K562 (cell line): ENCODE measurements at regions not wholly inside any gene's neighbourhood (a gene's known extent, or its start where the extent isn't known, plus 50 kb on each side); places are given as distances from the start of the nearest gene placed in this dataset.

Source experiments
- ATAC-seq: fragments of 200-7000 bp; cut with Tn5 transposase; 3 replicates; pipeline ENCODE4 v1.9.1; 2020; ENCODE audit warnings: moderate library complexity
- BruUV-seq: library from RNA; stranded (reverse); fragments of 400-500 nt; replicated peaks from 2 replicates; lab custom pipeline; 2021; lab: Mats Ljungman, UMichigan
- CTCF ChIA-PET: fragments of 300-600 bp; formaldehyde crosslinking; extraction: SDS; loops from one replicate; lab custom pipeline; 2021; ENCODE audit warnings: low intra/inter-chr PET ratio; lab: Yijun Ruan, JAX
- POLR2A ChIA-PET: fragments of 300-600, 350-650 bp; sonication (Branson Sonifier 250); formaldehyde crosslinking; extraction: SDS; loops from one replicate; lab custom pipeline; 2021; ENCODE audit warnings: antibody characterized with exemption, inconsistent platforms; lab: Yijun Ruan, JAX
- DNase-seq, 4 experiments: peaks; one replicate each; pipeline versions ENCODE4 v3.0.0 to v3.0.0-alpha.2; 2011 to 2018; ENCODE audit warnings: low spot score in 3 of 4, mixed read lengths in 3 of 4; ENCODE audit errors: extremely low read depth in 1 of 4
- FAIRE-seq: peaks from 2 replicates; lab custom pipeline; 2011; peaks lifted over from hg19 to GRCh38; lab: Jason Lieb, UNC
- H2AFZ ChIP-seq: 2 replicates; pipeline ENCODE4 v1.6.0; 2011; ENCODE audit warnings: low read depth, low read length, control low read depth, inconsistent platforms
- H3K27ac ChIP-seq: fragments of 200-600 bp; 3 replicates; pipeline ENCODE4 v1.8.0; 2011; ENCODE audit warnings: low read depth, mild to moderate bottlenecking, control low read depth, inconsistent platforms, low read length, moderate library complexity, mixed read lengths; ENCODE audit errors: extremely low read depth
- H3K27me3 ChIP-seq, 2 experiments: fragments of 300-600 bp in 1 of 2; 2 replicates in 1 of 2; 3 replicates in 1 of 2; pipeline versions ENCODE4 v1.6.0 to v1.8.0; 2011; ENCODE audit warnings: inconsistent platforms in 2 of 2, low read length in 2 of 2, mild to moderate bottlenecking in 1 of 2, mixed read lengths in 1 of 2, moderate library complexity in 1 of 2; ENCODE audit not compliant: control insufficient read depth in 2 of 2, insufficient read depth in 2 of 2
- H3K36me3 ChIP-seq: fragments of 300-600 bp; 3 replicates; pipeline ENCODE4 v1.8.0; 2011; ENCODE audit warnings: mild to moderate bottlenecking, low read length, inconsistent platforms; ENCODE audit not compliant: control insufficient read depth, insufficient read depth
- H3K4me1 ChIP-seq, 2 experiments: fragments of 200-600 bp in 1 of 2; replicated peaks in 1 of 2; 2 replicates in 1 of 2; 3 replicates in 1 of 2; pipeline versions ENCODE4 v1.5.1 to v1.8.0; 2011; ENCODE audit warnings: inconsistent platforms in 2 of 2, low read length in 2 of 2, mild to moderate bottlenecking in 1 of 2, mixed read lengths in 1 of 2, moderate library complexity in 1 of 2; ENCODE audit not compliant: control insufficient read depth in 2 of 2, insufficient read depth in 2 of 2
- H3K4me2 ChIP-seq: 2 replicates; pipeline ENCODE4 v1.6.1; 2011; ENCODE audit warnings: low read length, control low read depth, inconsistent platforms, mixed read lengths; ENCODE audit not compliant: insufficient read depth
- H3K4me3 ChIP-seq: fragments of 200-600 bp; sonication (generic), shearing (Covaris generic); 2 replicates; pipeline ENCODE4 v1.5.1; 2016; ENCODE audit warnings: control low read depth, inconsistent platforms
- H3K79me2 ChIP-seq: fragments of 200-600 bp; 3 replicates; pipeline ENCODE4 v1.8.0; 2011; ENCODE audit warnings: low read length, inconsistent platforms; ENCODE audit not compliant: control insufficient read depth, insufficient read depth
- H3K9ac ChIP-seq, 2 experiments: 2 replicates each; pipeline versions ENCODE4 v1.6.0 to v1.6.1; 2011; ENCODE audit warnings: low read depth in 2 of 2, low read length in 2 of 2, control low read depth in 1 of 2, inconsistent platforms in 1 of 2, mild to moderate bottlenecking in 1 of 2, mixed read lengths in 1 of 2; ENCODE audit not compliant: insufficient read depth in 1 of 2
- H3K9me1 ChIP-seq: one replicate; pipeline ENCODE4 v1.6.0; 2011; ENCODE audit warnings: inconsistent platforms, mild to moderate bottlenecking, low read length, moderate library complexity; ENCODE audit not compliant: control insufficient read depth, insufficient read depth
- H3K9me3 ChIP-seq: replicated peaks from 2 replicates; pipeline ENCODE4 v1.5.1; 2011; ENCODE audit warnings: low read depth, low read length, inconsistent platforms; ENCODE audit not compliant: control insufficient read depth, insufficient read depth
- H4K20me1 ChIP-seq: replicated peaks from 2 replicates; pipeline ENCODE4 v1.6.1; 2011; ENCODE audit warnings: low read length, inconsistent platforms, mixed read lengths; ENCODE audit not compliant: control insufficient read depth, insufficient read depth
- DMBX1 ChIP-seq: fragments of 250-450 bp; sonication (Bioruptor Pico); IDR thresholded peaks from 2 replicates; pipeline ENCODE4 v1.8.0; 2022; ENCODE audit warnings: inconsistent platforms, mild to moderate bottlenecking, moderate library complexity, borderline replicate concordance
- EGR1 ChIP-seq: fragments of 450-650 bp; conservative IDR thresholded peaks from 2 replicates; pipeline ENCODE4 v1.6.1; 2017; ENCODE audit warnings: mild to moderate bottlenecking
- MLLT1 ChIP-seq, 2 experiments: fragments of 450-650 bp; IDR thresholded peaks; 2 replicates each; pipeline ENCODE4 v1.6.1; 2016
- ZNF75A ChIP-seq: fragments of 450-650 bp; formaldehyde crosslinking; IDR thresholded peaks from 2 replicates; pipeline ENCODE4 v1.4.0; 2020; ENCODE audit warnings: mild to moderate bottlenecking
- ZSCAN32 ChIP-seq: fragments of 450-650 bp; formaldehyde crosslinking; IDR thresholded peaks from 2 replicates; pipeline ENCODE4 v1.4.0; 2020; ENCODE audit warnings: mild to moderate bottlenecking, moderate library complexity
- WGBS: fragments of 100-300 bp; shearing (Covaris generic); methylation state at CpG from one replicate; pipeline ENCODE4 v1.1.6; 2016; ENCODE audit warnings: low coverage, mixed read lengths; ENCODE audit not compliant: insufficient coverage; ENCODE audit errors: missing lambda C conversion rate; 5-methylcytosine and 5-hydroxymethylcytosine counted together
- in situ Hi-C: fragments of 300-500 bp; cut with MboI; formaldehyde crosslinking; loops from 4 replicates; pipeline ENCODE4 v1.15.0; 2018; ENCODE audit warnings: inconsistent platforms, mixed read lengths
- intact Hi-C: fragments of 100-400 bp; cut with micrococcal nuclease; formaldehyde crosslinking; loops from 2 replicates; pipeline ENCODE4 v1.14.2; 2022

GRCh38 chr3:59442046-59442445, 392.2 kb upstream of the CFAP20DC start (continued):
- TF ChIP-seq MLLT1 (IDR thresholded peaks at IDR 0.05) (no peak), EGR1 (no peak)

GRCh38 chr3:59440285-59441028, 390.6 kb upstream of the CFAP20DC start:
- 4% methylated on average over 5 of the region's 5 CpGs for WGBS
- intact Hi-C loops (no loop called here), in situ Hi-C loops (no loop called here)
- H4K20me1 ChIP-seq = no peaks in the 10 kb centered on the region
- no peaks in the 10 kb centered on the region for H3K9me3 ChIP-seq
- POLR2A ChIA-PET = no interaction called here
- DNase-seq (no peak), FAIRE-seq (no peak), ATAC-seq (no peak)
- H3K27ac ChIP-seq = no peak overlapping the region
- no peaks in the 10 kb centered on the region for H3K9me1 ChIP-seq
- no peaks in the 10 kb centered on the region for H3K4me1 ChIP-seq
- no peaks in the 10 kb centered on the region for H3K79me2 ChIP-seq
- H3K4me2 ChIP-seq = no peak overlapping the region
- H3K36me3 ChIP-seq = no peaks in the 10 kb centered on the region
- BruUV-seq = no TSS peak
- CTCF ChIA-PET = no interaction called here
- TF ChIP-seq DMBX1 (CRISPR knock-in tag) (no peak), ZSCAN32 (CRISPR knock-in tag) (no peak), ZNF75A (no peak)
- H2AFZ ChIP-seq = no peak overlapping the region
- H3K9ac ChIP-seq = no peak overlapping the region
- H3K4me3 ChIP-seq = no peak overlapping the region
- H3K27me3 ChIP-seq = peaks cover 0 to 4% of the 10 kb centered on the region in 2 experiments; a peak in 3 of 5 replicates
